ENCODE measurements at regions not wholly inside any gene's neighbourhood (a gene's known extent, or its start where the extent isn't known, plus 50 kb on each side); places are given as distances from the start of the nearest gene placed in this dataset.

- no peak for TF ChIP-seq CTCF (IDR thresholded peaks at IDR 0.05; ENCODE audit: control insufficient read depth, insufficient read depth, low read depth, low read length, missing control alignments)
- DNase-seq (ENCODE audit: low read depth), result no peak
- no peak overlapping the region for H3K4me3 ChIP-seq (ENCODE audit: control insufficient read depth, low read depth, low read length)
Observed at GRCh38 chr13:111634410-111634809, 314.0 kb downstream of the TEX29 start.

- no peak for DNase-seq (ENCODE audit: low read depth)
- no peak overlapping the region for H3K4me3 ChIP-seq (ENCODE audit: control insufficient read depth, low read depth, low read length)
- no peak for TF ChIP-seq CTCF (IDR thresholded peaks at IDR 0.05; ENCODE audit: control insufficient read depth, insufficient read depth, low read depth, low read length, missing control alignments)
Observed at GRCh38 chr13:111636271-111636670, 315.8 kb downstream of the TEX29 start.

- DNase-seq (ENCODE audit: low read depth), result no peak
- no peak overlapping the region for H3K4me3 ChIP-seq (ENCODE audit: control insufficient read depth, low read depth, low read length)
- TF ChIP-seq CTCF (IDR thresholded peaks at IDR 0.05; ENCODE audit: control insufficient read depth, insufficient read depth, low read depth, low read length, missing control alignments), result no peak
Observed at GRCh38 chr13:111636804-111637203, 316.4 kb downstream of the TEX29 start.

GRCh38 chr13:111637365-111637764 lies 316.9 kb downstream of the TEX29 start:
- no peak for TF ChIP-seq CTCF (IDR thresholded peaks at IDR 0.05; ENCODE audit: control insufficient read depth, insufficient read depth, low read depth, low read length, missing control alignments)
- no peak for DNase-seq (ENCODE audit: low read depth)
- no peak overlapping the region for H3K4me3 ChIP-seq (ENCODE audit: control insufficient read depth, low read depth, low read length)

GRCh38 chr13:111638233-111638632 lies 317.8 kb downstream of the TEX29 start:
- TF ChIP-seq CTCF (IDR thresholded peaks at IDR 0.05; ENCODE audit: control insufficient read depth, insufficient read depth, low read depth, low read length, missing control alignments), result no peak
- DNase-seq (ENCODE audit: low read depth), result no peak
- no peak overlapping the region for H3K4me3 ChIP-seq (ENCODE audit: control insufficient read depth, low read depth, low read length)

GRCh38 chr13:111639196-111639705 lies 318.8 kb downstream of the TEX29 start:
- DNase-seq (ENCODE audit: low read depth), result no peak
- no peak overlapping the region for H3K4me3 ChIP-seq (ENCODE audit: control insufficient read depth, low read depth, low read length)
- TF ChIP-seq CTCF (IDR thresholded peaks at IDR 0.05; ENCODE audit: control insufficient read depth, insufficient read depth, low read depth, low read length, missing control alignments), result no peak

GRCh38 chr13:111640006-111640405 lies 319.6 kb downstream of the TEX29 start:
- no peak for TF ChIP-seq CTCF (IDR thresholded peaks at IDR 0.05; ENCODE audit: control insufficient read depth, insufficient read depth, low read depth, low read length, missing control alignments)
- DNase-seq (ENCODE audit: low read depth), result no peak
- no peak overlapping the region for H3K4me3 ChIP-seq (ENCODE audit: control insufficient read depth, low read depth, low read length)

Data from AG09309 (cell line).